B cell (primary cell): ENCODE measurements at regions not wholly inside any gene's neighbourhood (a gene's known extent, or its start where the extent isn't known, plus 50 kb on each side); places are given as distances from the start of the nearest gene placed in this dataset.

ENCODE experiments used
- ATAC-seq: fragments of 200-7000 bp; cut with Tn5 transposase; one replicate; pipeline ENCODE4 v1.10.0; 2021; ENCODE audit warnings: low read depth, mild to moderate bottlenecking, moderate number of reproducible peaks, moderate library complexity
- CTCF ChIA-PET: fragments of 350-600 bp; sonication (Branson Sonifier 250); formaldehyde crosslinking; loops from one replicate; lab custom pipeline; 2021; ENCODE audit warnings: antibody characterized with exemption, inconsistent platforms; lab: Charles Lee
- POLR2A ChIA-PET: fragments of 350-600 bp; sonication (Branson Sonifier 250); formaldehyde crosslinking; loops from one replicate; lab custom pipeline; 2021; ENCODE audit warnings: antibody characterized with exemption; lab: Charles Lee
- DNase-seq: peaks from one replicate; pipeline ENCODE4 v3.0.0; 2013
- H2AFZ ChIP-seq: 2 replicates; pipeline ENCODE4 v1.6.1; 2012; ENCODE audit warnings: mild to moderate bottlenecking, low read depth, low read length; ENCODE audit not compliant: insufficient read depth, poor library complexity, severe bottlenecking
- H3K27ac ChIP-seq, 2 donors: 1 replicate in 1 of 2; 2 replicates in 1 of 2; pipeline ENCODE4 v1.5.1; 2012 to 2013; ENCODE audit warnings: low read length in 2 of 2, mild to moderate bottlenecking in 2 of 2, moderate library complexity in 1 of 2
- H3K27me3 ChIP-seq, 4 experiments: fragments of 200-600 bp in 1 of 4; sonication (generic) in 1 of 4; replicated peaks in 1 of 4; 1 replicate in 2 of 4; 2 replicates in 2 of 4; pipeline versions ENCODE4 v1.6.1 to v1.7.0; 2013 to 2016; ENCODE audit warnings: low read length in 3 of 4, mild to moderate bottlenecking in 2 of 4, mixed read lengths in 1 of 4, moderate library complexity in 1 of 4; ENCODE audit not compliant: insufficient read depth in 4 of 4, control insufficient read depth in 3 of 4; ENCODE audit errors: control extremely low read depth in 1 of 4
- H3K36me3 ChIP-seq, 2 experiments: replicated peaks in 1 of 2; 1 replicate in 1 of 2; 2 replicates in 1 of 2; pipeline versions ENCODE4 v1.6.1 to v1.7.1; 2013; ENCODE audit warnings: low read length in 1 of 2; ENCODE audit not compliant: insufficient read depth in 2 of 2, control insufficient read depth in 1 of 2; ENCODE audit errors: control extremely low read depth in 1 of 2, extremely low read depth in 1 of 2
- H3K4me1 ChIP-seq, 2 donors: fragments of 200-600 bp in 1 of 2; sonication (generic) in 1 of 2; 1 replicate in 1 of 2; 2 replicates in 1 of 2; pipeline versions ENCODE4 v1.5.1 to v1.6.1; 2013 to 2017; ENCODE audit warnings: low read length in 2 of 2; ENCODE audit not compliant: control insufficient read depth in 2 of 2, insufficient read depth in 2 of 2
- H3K4me2 ChIP-seq: replicated peaks from 2 replicates; pipeline ENCODE3; 2012; ENCODE audit warnings: mild to moderate bottlenecking, low read depth, low read length; ENCODE audit not compliant: poor library complexity, severe bottlenecking
- H3K4me3 ChIP-seq, 5 experiments: fragments of 200-600 bp in 1 of 5; sonication (generic) in 1 of 5; 1 replicate in 3 of 5; 2 replicates in 2 of 5; pipeline versions ENCODE4 v1.5.1 to v1.7.0; 2011 to 2016; ENCODE audit warnings: low read length in 4 of 5, mild to moderate bottlenecking in 4 of 5, low read depth in 2 of 5, control low read depth in 1 of 5, moderate library complexity in 1 of 5; ENCODE audit not compliant: insufficient read depth in 1 of 5; ENCODE audit errors: control extremely low read depth in 1 of 5, extremely low read depth in 1 of 5
- H3K79me2 ChIP-seq: fragments of 200-600 bp; sonication (generic); one replicate; pipeline ENCODE4 v1.6.0; 2016; ENCODE audit warnings: low read length; ENCODE audit not compliant: control insufficient read depth, insufficient read depth
- H3K9ac ChIP-seq: fragments of 200-600 bp; sonication (generic); 2 replicates; pipeline ENCODE4 v1.6.1; 2017; ENCODE audit warnings: mild to moderate bottlenecking, low read length, moderate library complexity
- H3K9me3 ChIP-seq, 3 donors: one replicate each; pipeline versions ENCODE4 v1.6.1 to v1.7.1; 2013; ENCODE audit warnings: low read length in 2 of 3; ENCODE audit not compliant: control insufficient read depth in 2 of 3, insufficient read depth in 1 of 3; ENCODE audit errors: control extremely low read depth in 1 of 3
- H4K20me1 ChIP-seq: 2 replicates; pipeline ENCODE4 v1.6.0; 2012; ENCODE audit warnings: mild to moderate bottlenecking, low read length; ENCODE audit not compliant: insufficient read depth, control insufficient read depth, poor library complexity, severe bottlenecking
- H3K27ac Mint-ChIP-seq: one replicate; pipeline ENCODE4 v1.8.0; 2021; ENCODE audit warnings: mixed read lengths
- H3K27me3 Mint-ChIP-seq: one replicate; pipeline ENCODE4 v1.8.0; 2021; ENCODE audit warnings: mixed read lengths
- H3K4me1 Mint-ChIP-seq: one replicate; pipeline ENCODE4 v1.8.0; 2021; ENCODE audit warnings: mixed read lengths
- H3K4me3 Mint-ChIP-seq: one replicate; pipeline ENCODE4 v1.8.0; 2021; ENCODE audit warnings: mixed read lengths
- H3K9me3 Mint-ChIP-seq: one replicate; pipeline ENCODE4 v1.8.0; 2022; ENCODE audit warnings: mixed read lengths; ENCODE audit not compliant: insufficient read depth
- EZH2 ChIP-seq: IDR thresholded peaks from 2 replicates; pipeline ENCODE4 v1.6.1; 2012; ENCODE audit warnings: borderline replicate concordance, low read depth, mild to moderate bottlenecking, moderate library complexity, low read length; ENCODE audit not compliant: insufficient read depth, poor library complexity, severe bottlenecking
- WGBS: methylation state at CpG from one replicate; pipeline ENCODE4 v1.1.5; 2013; ENCODE audit warnings: missing lambda C conversion rate; ENCODE audit not compliant: insufficient coverage; 5-methylcytosine and 5-hydroxymethylcytosine counted together
- intact Hi-C: fragments of 100-400 bp; cut with micrococcal nuclease; formaldehyde crosslinking; loops from one replicate; pipeline ENCODE4 v1.10.0; 2022
- TF ChIP-seq, protein P1 (sequence below): fragments of 200-600 bp; IDR thresholded peaks from one replicate; pipeline ENCODE4 v1.8.0; 2022; ENCODE audit warnings: antibody characterized with exemption, mild to moderate bottlenecking

DNA sequence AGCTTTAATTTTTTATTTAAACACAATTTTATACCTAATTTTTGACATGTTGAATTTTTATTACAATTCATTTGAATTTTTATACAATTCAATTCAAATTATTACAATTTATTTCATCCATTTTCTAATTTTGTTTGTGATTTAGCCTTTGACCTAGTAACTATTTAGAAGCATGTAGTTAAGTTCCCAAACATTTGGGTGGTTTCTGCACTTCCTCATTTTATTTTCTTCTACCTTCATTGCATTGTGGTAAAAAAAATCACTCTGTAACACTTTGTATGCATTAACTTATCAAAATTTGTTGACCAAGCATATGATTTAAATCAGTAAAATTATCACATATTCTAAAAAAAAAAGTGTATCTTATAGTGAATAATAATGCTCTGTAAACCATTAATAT lies 928.9 kb downstream of the ARAP2 start:
- ChIA-PET POLR2A (no interaction called here), CTCF (no interaction called here)
- no peaks in the 10 kb centered on the region for H3K4me1 Mint-ChIP-seq
- Histone ChIP-seq H3K9me3 (no peaks in the 10 kb centered on the region), H3K4me3 (no peak overlapping the region), H3K4me1 (no peaks in the 10 kb centered on the region), H3K9ac (no peak overlapping the region), H3K4me2 (no peak overlapping the region), H3K27me3 (no peaks in the 10 kb centered on the region), H3K79me2 (no peaks in the 10 kb centered on the region), H2AFZ (no peak overlapping the region), H3K27ac (no peak overlapping the region), H3K36me3 (no peaks in the 10 kb centered on the region), H4K20me1 (no peaks in the 10 kb centered on the region)
- no peak for TF ChIP-seq EZH2
- TF ChIP-seq, protein P1, sequence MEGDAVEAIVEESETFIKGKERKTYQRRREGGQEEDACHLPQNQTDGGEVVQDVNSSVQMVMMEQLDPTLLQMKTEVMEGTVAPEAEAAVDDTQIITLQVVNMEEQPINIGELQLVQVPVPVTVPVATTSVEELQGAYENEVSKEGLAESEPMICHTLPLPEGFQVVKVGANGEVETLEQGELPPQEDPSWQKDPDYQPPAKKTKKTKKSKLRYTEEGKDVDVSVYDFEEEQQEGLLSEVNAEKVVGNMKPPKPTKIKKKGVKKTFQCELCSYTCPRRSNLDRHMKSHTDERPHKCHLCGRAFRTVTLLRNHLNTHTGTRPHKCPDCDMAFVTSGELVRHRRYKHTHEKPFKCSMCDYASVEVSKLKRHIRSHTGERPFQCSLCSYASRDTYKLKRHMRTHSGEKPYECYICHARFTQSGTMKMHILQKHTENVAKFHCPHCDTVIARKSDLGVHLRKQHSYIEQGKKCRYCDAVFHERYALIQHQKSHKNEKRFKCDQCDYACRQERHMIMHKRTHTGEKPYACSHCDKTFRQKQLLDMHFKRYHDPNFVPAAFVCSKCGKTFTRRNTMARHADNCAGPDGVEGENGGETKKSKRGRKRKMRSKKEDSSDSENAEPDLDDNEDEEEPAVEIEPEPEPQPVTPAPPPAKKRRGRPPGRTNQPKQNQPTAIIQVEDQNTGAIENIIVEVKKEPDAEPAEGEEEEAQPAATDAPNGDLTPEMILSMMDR, result no peak
- H3K9me3 Mint-ChIP-seq, result peaks cover 2% of the 10 kb centered on the region
- DNase-seq, result no peak
- no peak overlapping the region for H3K27ac Mint-ChIP-seq
- no peak overlapping the region for H3K4me3 Mint-ChIP-seq
- H3K27me3 Mint-ChIP-seq, result no peaks in the 10 kb centered on the region
- ATAC-seq, result no peak
- intact Hi-C loops, result no loop called here

DNA sequence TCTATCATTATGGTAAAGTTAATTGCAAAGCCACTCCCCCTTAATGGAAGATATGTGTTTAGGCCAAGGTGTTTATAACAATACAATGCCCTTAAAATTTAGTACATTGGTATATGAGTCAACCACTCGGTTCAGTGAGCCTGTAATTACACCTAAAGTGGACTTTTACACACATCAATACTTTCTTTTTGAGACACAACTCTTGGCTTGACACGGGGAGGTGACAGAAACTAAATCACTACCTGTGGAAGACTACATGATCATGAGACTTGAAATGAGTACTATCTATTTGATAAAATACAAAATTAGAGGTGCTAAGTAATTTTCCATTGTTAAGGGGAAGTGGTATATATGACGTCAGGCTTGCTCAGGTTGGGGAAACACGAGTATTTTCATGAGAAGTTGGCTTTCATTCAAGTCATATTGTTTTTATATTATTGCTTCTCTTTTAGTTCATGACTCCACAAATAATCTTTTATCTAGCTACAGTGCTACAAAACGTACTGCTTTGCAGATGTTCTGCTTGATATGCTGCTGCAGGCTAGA lies 918.3 kb downstream of the ARAP2 start:
- Histone ChIP-seq H3K4me2 (no peak overlapping the region), H3K9me3 (no peaks in the 10 kb centered on the region), H3K9ac (no peak overlapping the region), H3K79me2 (no peaks in the 10 kb centered on the region), H4K20me1 (no peaks in the 10 kb centered on the region), H3K27me3 (no peaks in the 10 kb centered on the region), H3K36me3 (no peaks in the 10 kb centered on the region), H3K4me3 (no peak overlapping the region), H3K27ac (no peak overlapping the region), H3K4me1 (no peaks in the 10 kb centered on the region), H2AFZ (no peak overlapping the region)
- no peak overlapping the region for H3K27ac Mint-ChIP-seq
- ChIA-PET CTCF (no interaction called here), POLR2A (no interaction called here)
- TF ChIP-seq EZH2, result no peak
- TF ChIP-seq, protein P1, result no peak
- H3K9me3 Mint-ChIP-seq, result no peaks in the 10 kb centered on the region
- intact Hi-C loops, result no loop called here
- no peak overlapping the region for H3K4me3 Mint-ChIP-seq
- DNase-seq, result no peak
- WGBS, result no CpG with 5 or more reads among the region's 5 CpGs
- H3K27me3 Mint-ChIP-seq, result no peaks in the 10 kb centered on the region
- H3K4me1 Mint-ChIP-seq, result no peaks in the 10 kb centered on the region
- ATAC-seq, result no peak
